OCI-LY7 (cell line): ENCODE measurements at regions not wholly inside any gene's neighbourhood (a gene's known extent, or its start where the extent isn't known, plus 50 kb on each side); places are given as distances from the start of the nearest gene placed in this dataset.
"Not testable (repeated sequence)": the region's sequence is repeated elsewhere in the genome, so short reads cannot be mapped to it uniquely, and the experiment has no call there.

Experiments used
- EZH2phosphoT487 ChIP-seq: fragments of 200-600 bp; sonication (generic); IDR thresholded peaks from 2 replicates; pipeline ENCODE4 v1.6.1; 2018; ENCODE audit warnings: low read depth, borderline replicate concordance, mild to moderate bottlenecking, mixed run types, antibody characterized with exemption, low read length, moderate library complexity, mixed read lengths
- TF ChIP-seq, protein P1 (sequence below): fragments of 200-600 bp; sonication (generic); conservative IDR thresholded peaks from 2 replicates; pipeline ENCODE4 v1.5.1; 2014; ENCODE audit warnings: mild to moderate bottlenecking, antibody characterized with exemption, low read length, moderate library complexity, mixed read lengths

GRCh38 chr1:148280831-148281572 is 128.9 kb upstream of the NBPF11 start:
- TF ChIP-seq, protein P1, sequence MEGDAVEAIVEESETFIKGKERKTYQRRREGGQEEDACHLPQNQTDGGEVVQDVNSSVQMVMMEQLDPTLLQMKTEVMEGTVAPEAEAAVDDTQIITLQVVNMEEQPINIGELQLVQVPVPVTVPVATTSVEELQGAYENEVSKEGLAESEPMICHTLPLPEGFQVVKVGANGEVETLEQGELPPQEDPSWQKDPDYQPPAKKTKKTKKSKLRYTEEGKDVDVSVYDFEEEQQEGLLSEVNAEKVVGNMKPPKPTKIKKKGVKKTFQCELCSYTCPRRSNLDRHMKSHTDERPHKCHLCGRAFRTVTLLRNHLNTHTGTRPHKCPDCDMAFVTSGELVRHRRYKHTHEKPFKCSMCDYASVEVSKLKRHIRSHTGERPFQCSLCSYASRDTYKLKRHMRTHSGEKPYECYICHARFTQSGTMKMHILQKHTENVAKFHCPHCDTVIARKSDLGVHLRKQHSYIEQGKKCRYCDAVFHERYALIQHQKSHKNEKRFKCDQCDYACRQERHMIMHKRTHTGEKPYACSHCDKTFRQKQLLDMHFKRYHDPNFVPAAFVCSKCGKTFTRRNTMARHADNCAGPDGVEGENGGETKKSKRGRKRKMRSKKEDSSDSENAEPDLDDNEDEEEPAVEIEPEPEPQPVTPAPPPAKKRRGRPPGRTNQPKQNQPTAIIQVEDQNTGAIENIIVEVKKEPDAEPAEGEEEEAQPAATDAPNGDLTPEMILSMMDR = not testable (repeated sequence)
- TF ChIP-seq EZH2phosphoT487 = not testable (repeated sequence)
